ENCODE measurements at regions not wholly inside any gene's neighbourhood (a gene's known extent, or its start where the extent isn't known, plus 50 kb on each side); places are given as distances from the start of the nearest gene placed in this dataset.

DNA sequence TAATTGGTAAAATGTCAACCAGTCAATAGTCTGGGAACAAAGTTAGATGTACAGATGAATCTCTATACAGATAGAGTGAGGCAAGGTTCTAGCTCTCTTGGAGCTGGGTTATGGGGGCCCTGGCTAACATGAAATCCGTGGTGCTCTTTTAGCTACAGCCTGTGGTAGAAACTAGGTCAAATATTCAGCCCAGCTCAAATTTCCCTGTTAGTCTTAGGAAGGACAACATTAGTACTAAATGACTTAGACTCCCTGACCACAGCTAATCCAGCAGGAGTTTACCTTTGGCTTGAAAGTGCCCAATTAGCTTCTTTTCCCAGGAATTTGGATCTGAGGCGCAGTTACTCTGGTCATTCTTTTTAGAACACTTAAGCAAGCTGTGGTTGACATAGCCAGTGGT is 170.5 kb downstream of the DMRTA1 start:
- no peak overlapping the region for H3K4me3 ChIP-seq
- no peaks in the 10 kb centered on the region for H3K9me3 ChIP-seq
- intact Hi-C loops (cut with DNase I; ENCODE audit: low total_unique reads): no loop called here
- no peaks in the 10 kb centered on the region for H3K27me3 ChIP-seq
- no peak overlapping the region for H3K27ac ChIP-seq
- H3K4me1 ChIP-seq: no peaks in the 10 kb centered on the region
- DNase-seq: no peak
- no peaks in the 10 kb centered on the region for H3K36me3 ChIP-seq
- TF ChIP-seq, protein P1, sequence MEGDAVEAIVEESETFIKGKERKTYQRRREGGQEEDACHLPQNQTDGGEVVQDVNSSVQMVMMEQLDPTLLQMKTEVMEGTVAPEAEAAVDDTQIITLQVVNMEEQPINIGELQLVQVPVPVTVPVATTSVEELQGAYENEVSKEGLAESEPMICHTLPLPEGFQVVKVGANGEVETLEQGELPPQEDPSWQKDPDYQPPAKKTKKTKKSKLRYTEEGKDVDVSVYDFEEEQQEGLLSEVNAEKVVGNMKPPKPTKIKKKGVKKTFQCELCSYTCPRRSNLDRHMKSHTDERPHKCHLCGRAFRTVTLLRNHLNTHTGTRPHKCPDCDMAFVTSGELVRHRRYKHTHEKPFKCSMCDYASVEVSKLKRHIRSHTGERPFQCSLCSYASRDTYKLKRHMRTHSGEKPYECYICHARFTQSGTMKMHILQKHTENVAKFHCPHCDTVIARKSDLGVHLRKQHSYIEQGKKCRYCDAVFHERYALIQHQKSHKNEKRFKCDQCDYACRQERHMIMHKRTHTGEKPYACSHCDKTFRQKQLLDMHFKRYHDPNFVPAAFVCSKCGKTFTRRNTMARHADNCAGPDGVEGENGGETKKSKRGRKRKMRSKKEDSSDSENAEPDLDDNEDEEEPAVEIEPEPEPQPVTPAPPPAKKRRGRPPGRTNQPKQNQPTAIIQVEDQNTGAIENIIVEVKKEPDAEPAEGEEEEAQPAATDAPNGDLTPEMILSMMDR (IDR thresholded peaks at IDR 0.05): no peak

DNA sequence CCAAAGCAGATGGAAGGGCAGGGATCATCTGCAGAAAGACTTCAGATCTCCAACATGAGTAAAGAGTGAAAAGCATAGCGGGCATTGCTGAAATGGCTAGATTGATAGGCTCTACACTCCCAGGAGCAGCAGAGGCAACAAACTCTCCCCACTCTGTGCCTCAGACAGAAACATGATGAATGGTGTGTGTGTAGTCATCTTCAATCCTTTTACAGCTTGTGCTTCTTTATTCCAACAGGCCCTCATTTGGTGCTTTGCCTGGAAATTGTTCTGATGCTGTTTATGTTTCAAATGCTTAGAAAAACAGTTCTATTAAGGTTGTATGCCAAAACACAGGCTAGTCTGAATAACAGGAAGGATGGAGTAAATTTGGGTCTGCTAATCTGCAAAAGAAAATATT is 176.2 kb downstream of the DMRTA1 start:
- Histone ChIP-seq H3K9me3 (no peaks in the 10 kb centered on the region), H3K4me1 (no peaks in the 10 kb centered on the region), H3K4me3 (no peak overlapping the region), H3K27ac (no peak overlapping the region), H3K27me3 (no peaks in the 10 kb centered on the region), H3K36me3 (no peaks in the 10 kb centered on the region)
- no peak for DNase-seq
- TF ChIP-seq, protein P1 (IDR thresholded peaks at IDR 0.05): no peak
- intact Hi-C loops (cut with DNase I; ENCODE audit: low total_unique reads): no loop called here

DNA sequence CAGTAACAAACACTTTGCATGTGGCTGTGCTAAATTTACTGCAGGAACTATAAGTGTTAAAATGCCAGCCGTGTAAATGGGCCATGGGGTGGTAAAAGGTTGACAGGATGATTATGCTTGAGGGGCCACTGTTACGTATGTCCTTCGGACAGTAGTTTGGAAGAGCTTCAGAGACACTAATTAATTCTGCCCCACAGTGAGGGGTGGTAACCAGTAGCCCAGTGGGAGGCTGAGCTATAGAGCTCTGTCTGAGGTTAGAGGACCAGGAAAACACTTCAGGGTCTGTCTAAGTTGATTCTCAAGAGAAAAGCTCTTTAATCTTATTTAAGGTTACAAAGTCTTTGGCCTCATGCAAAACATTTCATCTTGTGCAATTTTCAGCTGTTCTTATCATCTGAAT is 176.6 kb downstream of the DMRTA1 start:
- intact Hi-C loops (cut with DNase I; ENCODE audit: low total_unique reads): no loop called here
- Histone ChIP-seq H3K36me3 (no peaks in the 10 kb centered on the region), H3K27me3 (no peaks in the 10 kb centered on the region), H3K4me3 (no peak overlapping the region), H3K4me1 (no peaks in the 10 kb centered on the region), H3K9me3 (no peaks in the 10 kb centered on the region), H3K27ac (no peak overlapping the region)
- TF ChIP-seq, protein P1 (IDR thresholded peaks at IDR 0.05): no peak
- no peak for DNase-seq

DNA sequence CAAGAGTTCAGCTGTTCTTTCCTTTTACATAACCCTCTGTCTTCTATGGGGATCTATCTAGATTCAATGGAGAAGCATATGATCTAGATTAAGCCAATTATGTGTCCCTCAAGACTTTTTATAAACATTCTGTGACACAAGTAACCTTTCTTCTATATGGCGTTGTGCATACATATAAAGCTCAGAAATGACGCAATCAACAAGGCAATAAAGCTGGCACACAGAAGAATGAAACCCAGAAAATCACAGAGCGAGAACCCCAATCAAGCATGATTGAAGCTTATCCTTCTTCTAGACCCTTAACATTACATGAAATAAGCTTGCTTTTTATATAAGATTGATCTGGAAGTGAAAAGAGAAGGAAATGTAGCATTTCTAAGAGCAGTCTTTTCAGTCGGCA is 178.9 kb downstream of the DMRTA1 start:
- no peaks in the 10 kb centered on the region for H3K9me3 ChIP-seq
- no peaks in the 10 kb centered on the region for H3K27me3 ChIP-seq
- TF ChIP-seq, protein P1 (IDR thresholded peaks at IDR 0.05): no peak
- H3K36me3 ChIP-seq: no peaks in the 10 kb centered on the region
- no peak overlapping the region for H3K27ac ChIP-seq
- intact Hi-C loops (cut with DNase I; ENCODE audit: low total_unique reads): no loop called here
- no peak overlapping the region for H3K4me3 ChIP-seq
- DNase-seq: no peak
- H3K4me1 ChIP-seq: no peaks in the 10 kb centered on the region

DNA sequence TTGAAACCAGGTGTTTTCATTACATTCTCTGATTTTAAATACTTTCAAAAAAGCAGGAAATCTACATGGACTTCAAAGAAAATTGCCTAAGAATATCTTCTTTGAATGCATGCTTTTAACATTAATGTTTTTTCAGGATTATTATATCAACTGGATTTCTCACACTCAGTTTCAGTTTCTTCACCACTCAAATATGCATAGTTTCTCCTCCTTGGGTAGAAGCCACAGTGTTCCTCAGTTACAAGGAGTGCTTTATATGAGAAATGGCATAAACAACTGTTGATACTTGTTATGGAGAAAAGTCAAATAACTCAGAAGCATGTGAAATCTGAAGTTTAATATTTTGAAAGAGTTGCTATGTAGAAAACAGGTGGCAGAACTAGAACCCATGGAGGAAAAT is 196.9 kb downstream of the DMRTA1 start:
- no peaks in the 10 kb centered on the region for H3K4me1 ChIP-seq
- no peak overlapping the region for H3K27ac ChIP-seq
- no peak for DNase-seq
- H3K27me3 ChIP-seq: no peaks in the 10 kb centered on the region
- no peaks in the 10 kb centered on the region for H3K9me3 ChIP-seq
- H3K36me3 ChIP-seq: no peaks in the 10 kb centered on the region
- TF ChIP-seq, protein P1 (IDR thresholded peaks at IDR 0.05): no peak
- intact Hi-C loops (cut with DNase I; ENCODE audit: low total_unique reads): no loop called here
- H3K4me3 ChIP-seq: no peak overlapping the region

DNA sequence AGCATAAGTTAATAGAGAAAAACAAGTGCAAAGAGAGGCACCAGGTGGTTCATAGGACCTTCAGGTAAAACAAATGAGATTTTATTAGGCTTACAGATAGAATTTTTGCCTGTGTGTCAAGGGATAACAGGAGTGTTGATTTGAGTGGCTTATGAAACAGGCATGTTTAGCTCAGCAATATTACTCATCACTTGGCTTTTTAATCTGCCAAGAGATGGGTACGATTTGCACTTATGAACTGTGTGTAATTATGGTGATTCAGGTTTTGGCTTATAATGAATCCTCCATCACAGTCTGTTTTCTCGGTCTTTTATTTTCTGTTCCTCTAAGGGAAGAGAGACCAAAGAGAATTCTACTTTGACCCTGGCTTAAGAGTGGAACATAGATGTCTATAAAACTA is 199.3 kb downstream of the DMRTA1 start:
- intact Hi-C loops (cut with DNase I; ENCODE audit: low total_unique reads): no loop called here
- TF ChIP-seq, protein P1 (IDR thresholded peaks at IDR 0.05): no peak
- no peaks in the 10 kb centered on the region for H3K36me3 ChIP-seq

More for the DNA sequence above, 199.3 kb downstream of the DMRTA1 start:
- H3K9me3 ChIP-seq: no peaks in the 10 kb centered on the region
- H3K27me3 ChIP-seq: no peaks in the 10 kb centered on the region
- no peak overlapping the region for H3K27ac ChIP-seq
- no peak for DNase-seq
- H3K4me3 ChIP-seq: no peak overlapping the region
- no peaks in the 10 kb centered on the region for H3K4me1 ChIP-seq
